Prostate gland (tissue), 2 donors: ENCODE measurements at regions not wholly inside any gene's neighbourhood (a gene's known extent, or its start where the extent isn't known, plus 50 kb on each side); places are given as distances from the start of the nearest gene placed in this dataset.

Experiments used
- POLR2A ChIP-seq: fragments of 450-650 bp; IDR thresholded peaks from one replicate; pipeline ENCODE4 v1.6.1; 2016; ENCODE audit warnings: antibody characterized with exemption, mild to moderate bottlenecking
- TF ChIP-seq, protein P1 (sequence below), 4 experiments: fragments of 200-600 bp in 2 of 4; fragments of 450-650 bp in 2 of 4; sonication (generic) in 2 of 4; IDR thresholded peaks; 1 replicate in 3 of 4; 2 replicates in 1 of 4; pipeline ENCODE4 v1.5.1; 2016 to 2019; ENCODE audit warnings: antibody characterized with exemption in 4 of 4, mild to moderate bottlenecking in 2 of 4, moderate library complexity in 2 of 4

GRCh38 chr5:126133424-126133823, 289.8 kb upstream of the GRAMD2B start:
- TF ChIP-seq, protein P1, sequence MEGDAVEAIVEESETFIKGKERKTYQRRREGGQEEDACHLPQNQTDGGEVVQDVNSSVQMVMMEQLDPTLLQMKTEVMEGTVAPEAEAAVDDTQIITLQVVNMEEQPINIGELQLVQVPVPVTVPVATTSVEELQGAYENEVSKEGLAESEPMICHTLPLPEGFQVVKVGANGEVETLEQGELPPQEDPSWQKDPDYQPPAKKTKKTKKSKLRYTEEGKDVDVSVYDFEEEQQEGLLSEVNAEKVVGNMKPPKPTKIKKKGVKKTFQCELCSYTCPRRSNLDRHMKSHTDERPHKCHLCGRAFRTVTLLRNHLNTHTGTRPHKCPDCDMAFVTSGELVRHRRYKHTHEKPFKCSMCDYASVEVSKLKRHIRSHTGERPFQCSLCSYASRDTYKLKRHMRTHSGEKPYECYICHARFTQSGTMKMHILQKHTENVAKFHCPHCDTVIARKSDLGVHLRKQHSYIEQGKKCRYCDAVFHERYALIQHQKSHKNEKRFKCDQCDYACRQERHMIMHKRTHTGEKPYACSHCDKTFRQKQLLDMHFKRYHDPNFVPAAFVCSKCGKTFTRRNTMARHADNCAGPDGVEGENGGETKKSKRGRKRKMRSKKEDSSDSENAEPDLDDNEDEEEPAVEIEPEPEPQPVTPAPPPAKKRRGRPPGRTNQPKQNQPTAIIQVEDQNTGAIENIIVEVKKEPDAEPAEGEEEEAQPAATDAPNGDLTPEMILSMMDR (IDR thresholded peaks at IDR 0.05) = no peak
- TF ChIP-seq POLR2A = no peak
